Activated T-helper 9 cell treated with anti-CD3 and anti-CD28 coated beads, Interleukin-2, amount 50 U/mL, for 16 hours (primary cell): ENCODE measurements at regions not wholly inside any gene's neighbourhood (a gene's known extent, or its start where the extent isn't known, plus 50 kb on each side); places are given as distances from the start of the nearest gene placed in this dataset.
"Not testable (repeated sequence)": the region's sequence is repeated elsewhere in the genome, so short reads cannot be mapped to it uniquely, and the experiment has no call there.

Experiments used
- DNase-seq: peaks from one replicate; pipeline ENCODE4 v3.0.0-alpha.2; 2020; ENCODE audit warnings: low read depth

- no peak for DNase-seq
Measured at GRCh38 chr16:65426484-65426883, 304.6 kb upstream of the CDH11 start.

- DNase-seq = no peak
Measured at GRCh38 chr16:65422934-65423333, 301.1 kb upstream of the CDH11 start.

- no peak for DNase-seq
Measured at GRCh38 chr16:65421596-65421995, 299.7 kb upstream of the CDH11 start.

GRCh38 chr16:65418435-65418834 lies 296.6 kb upstream of the CDH11 start:
- DNase-seq = no peak

- no peak for DNase-seq
Measured at GRCh38 chr16:65415460-65415859, 293.6 kb upstream of the CDH11 start.

DNA sequence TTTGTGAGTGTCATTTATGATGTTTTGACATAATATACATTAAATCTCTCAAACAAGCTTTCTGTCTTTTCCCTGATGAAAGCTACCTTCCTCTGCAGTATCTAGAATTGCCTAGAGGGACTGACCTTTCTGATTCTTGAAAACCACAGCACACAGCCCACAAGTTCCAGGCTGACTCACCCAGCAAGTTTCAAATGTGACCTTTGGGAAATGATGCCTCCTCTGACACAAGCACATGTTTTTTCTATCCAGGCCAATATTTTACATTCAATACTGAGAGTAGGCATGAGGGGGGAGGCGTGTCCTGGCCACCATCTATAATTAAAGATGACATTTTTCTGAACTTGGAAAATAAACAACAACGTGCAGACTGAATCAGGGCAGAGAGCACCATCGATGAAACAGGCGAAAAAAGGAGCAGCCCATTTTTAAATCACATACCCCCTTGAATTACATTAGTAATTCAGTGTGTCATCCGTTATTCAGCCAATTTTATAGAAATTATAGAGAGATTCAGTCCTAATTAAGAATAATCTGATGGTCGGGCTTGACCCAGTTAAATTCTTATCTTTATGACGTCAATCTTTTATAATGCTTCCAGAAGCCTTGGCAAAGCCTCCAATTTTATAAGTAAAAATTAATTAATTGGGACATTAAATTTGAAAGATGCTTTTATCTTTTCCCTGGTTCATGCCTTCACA lies 292.6 kb upstream of the CDH11 start:
- no peak for DNase-seq

GRCh38 chr16:65413861-65414260 lies 292.0 kb upstream of the CDH11 start:
- no peak for DNase-seq

GRCh38 chr16:65410801-65411200 lies 288.9 kb upstream of the CDH11 start:
- DNase-seq = no peak

- DNase-seq = no peak
Measured at GRCh38 chr16:65409510-65409909, 287.6 kb upstream of the CDH11 start.

DNA sequence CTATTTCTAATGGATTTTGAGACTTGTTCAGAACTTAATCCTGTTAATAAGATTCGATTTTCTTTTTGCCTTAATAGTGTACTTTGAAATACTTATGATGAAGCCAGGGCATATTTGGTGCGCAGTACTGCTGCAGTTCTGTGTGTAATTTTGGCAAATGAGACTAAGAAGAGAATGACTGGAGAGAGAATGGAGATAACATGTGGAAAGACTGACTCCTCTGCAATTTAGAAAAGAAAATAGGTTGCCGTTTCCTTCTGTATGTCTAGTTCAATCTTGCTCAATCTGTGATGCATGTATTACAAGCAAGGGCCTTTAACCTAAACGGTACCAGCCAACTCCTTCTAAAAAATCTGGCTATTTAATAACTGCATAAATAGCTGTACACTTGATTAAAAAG lies 285.1 kb upstream of the CDH11 start:
- no peak for DNase-seq

DNA sequence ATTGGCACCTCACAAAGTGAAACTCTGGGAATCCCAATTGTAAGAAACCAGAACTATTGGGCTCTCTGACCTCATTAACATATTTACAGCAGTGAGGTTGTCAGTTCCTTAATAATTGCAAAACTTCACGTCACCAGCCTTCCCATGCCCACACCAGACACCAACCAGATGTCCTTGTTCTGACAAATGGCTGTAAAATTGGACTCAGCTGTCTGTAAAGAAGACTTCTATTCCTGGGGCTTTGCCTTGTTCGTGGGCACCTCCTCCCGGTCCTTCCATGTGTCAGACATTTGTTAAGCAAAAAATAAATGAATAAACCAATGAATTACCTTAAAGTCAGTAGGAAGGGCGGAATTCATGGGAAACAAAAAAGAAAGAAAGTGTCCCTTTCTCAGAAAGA lies 284.3 kb upstream of the CDH11 start:
- no peak for DNase-seq

GRCh38 chr16:65394281-65394680 lies 272.4 kb upstream of the CDH11 start:
- DNase-seq = no peak

DNA sequence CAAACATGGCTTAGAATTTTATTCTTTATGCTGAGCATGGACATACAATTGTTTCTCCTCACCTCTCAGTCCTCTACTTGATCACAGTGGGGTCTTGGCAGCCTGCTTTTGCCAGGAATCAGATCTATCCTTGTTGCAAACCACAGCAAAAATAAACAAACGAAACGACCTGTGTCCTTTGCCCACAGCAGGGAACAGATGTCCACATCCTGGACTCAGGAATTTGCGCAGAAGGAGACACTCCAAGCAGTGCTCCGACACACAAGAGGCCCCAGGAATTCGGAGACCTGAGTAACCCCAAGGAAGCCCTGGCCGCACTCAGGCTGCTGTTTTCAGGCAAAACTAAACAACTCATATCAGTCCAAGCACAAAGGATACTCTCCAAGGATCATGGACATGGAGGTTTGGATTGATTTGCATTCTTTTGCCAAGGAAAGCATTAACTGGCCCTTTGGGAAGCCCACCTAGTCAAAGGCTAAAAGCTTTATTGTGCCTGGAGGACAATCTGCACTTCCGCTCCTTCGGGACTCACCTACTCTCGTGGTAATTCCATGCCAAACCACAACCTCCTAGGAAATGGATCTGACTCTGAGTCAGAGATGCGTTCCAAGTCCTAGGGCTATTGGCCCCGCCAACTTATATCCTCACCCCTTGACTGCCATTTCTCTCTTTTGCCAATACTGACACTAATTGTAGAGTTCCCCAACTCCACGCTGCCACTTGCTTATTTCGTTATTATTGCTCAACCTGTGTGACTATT lies 271.1 kb upstream of the CDH11 start:
- no peak for DNase-seq

DNA sequence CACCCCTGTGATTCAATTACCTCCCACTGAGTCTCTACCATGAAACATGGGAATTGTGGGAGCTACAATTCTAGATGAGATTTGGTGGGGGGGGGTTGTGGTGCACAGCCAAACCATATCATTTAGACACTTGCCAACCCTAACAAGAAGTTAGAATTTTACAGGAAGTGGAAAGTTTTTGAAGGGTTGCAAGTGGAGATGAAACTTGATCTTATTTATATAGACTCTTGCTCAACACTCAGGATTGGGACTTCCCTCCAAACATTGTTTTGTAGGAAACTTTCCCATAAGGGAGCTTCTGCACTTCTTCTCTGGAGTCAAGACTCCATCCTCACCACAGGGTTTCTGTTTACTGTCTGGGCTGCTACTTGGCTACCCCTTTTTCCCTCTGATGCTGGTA lies 266.7 kb upstream of the CDH11 start:
- DNase-seq = no peak

DNA sequence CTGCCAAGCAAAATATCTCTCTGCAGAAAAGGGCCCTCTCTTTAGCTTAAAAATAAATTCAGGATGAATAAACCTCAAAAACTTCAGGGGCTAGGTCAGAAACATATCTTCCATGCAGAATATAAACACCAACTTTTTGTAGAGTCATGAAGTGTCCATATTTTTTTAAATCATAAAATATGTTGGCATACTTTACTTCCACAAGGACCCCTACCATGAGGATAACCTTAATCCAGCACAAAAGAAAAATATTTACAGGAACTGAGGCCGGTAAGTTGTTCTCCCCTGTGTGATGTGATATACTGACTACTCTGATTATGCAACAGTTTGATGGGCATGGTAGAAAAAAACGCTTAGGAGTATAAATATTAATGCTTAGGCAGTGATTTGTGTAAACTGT lies 264.8 kb upstream of the CDH11 start:
- no peak for DNase-seq

- DNase-seq = no peak
Measured at GRCh38 chr16:65384441-65384840, 262.6 kb upstream of the CDH11 start.

GRCh38 chr16:65377195-65377594 lies 255.3 kb upstream of the CDH11 start:
- no peak for DNase-seq

DNA sequence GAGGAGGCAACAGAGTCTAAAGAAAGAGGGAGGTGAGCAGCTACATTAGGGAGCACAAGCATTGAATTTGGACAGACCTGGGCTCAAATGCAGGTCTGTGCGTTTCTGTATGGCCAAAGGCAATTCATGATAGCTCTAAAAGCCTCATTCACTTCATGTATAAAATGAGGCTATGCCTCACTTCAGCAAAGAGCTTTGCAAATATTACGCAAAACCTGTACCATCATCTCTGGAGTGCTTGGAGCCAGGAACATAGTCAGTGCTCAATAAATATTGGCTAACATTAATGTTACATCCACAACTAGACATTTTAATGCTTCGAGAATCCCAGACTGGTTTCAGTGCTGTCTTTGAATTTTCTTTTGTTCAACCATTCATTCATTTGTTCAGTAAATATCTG lies 254.7 kb upstream of the CDH11 start:
- DNase-seq = no peak

- DNase-seq = no peak
Measured at GRCh38 chr16:65375651-65376050, 253.8 kb upstream of the CDH11 start.

DNA sequence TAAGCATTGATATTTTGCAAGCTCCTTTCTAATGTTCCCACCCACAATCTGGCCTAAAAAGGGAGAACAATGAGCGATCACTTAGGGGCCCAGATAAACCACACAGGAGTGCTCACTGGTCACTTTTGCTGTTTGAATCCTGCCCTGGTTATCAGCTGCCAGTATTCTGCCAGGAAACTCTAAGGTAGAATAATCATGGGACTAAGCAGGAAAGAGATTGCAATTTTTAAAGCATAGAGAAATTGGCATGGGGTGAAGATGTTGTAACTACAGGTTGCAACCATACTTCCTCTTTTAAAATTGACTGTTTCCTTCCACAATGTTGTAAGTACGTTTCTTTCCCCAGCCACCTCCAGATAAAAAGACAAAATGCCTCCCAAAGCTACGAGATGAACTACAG lies 251.2 kb upstream of the CDH11 start:
- no peak for DNase-seq

DNA sequence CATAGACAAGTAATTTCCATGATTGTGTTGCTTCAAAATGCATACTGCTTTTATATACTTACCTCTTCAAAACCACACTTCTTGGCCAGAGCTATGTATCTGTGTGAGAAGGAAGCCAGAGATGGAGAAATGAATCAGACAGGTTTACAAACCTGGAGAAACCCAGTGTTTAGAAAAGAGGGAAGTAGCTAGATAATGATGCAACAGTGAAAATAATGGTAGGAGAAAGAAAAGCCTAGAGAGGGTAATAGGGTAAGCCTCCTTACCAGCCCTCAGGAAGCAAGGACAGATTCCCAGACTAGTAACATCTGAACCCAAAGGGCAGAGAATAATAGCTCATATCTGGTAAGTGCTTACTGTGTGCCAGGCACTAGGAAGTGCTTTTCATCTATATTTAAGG lies 250.3 kb upstream of the CDH11 start:
- no peak for DNase-seq

GRCh38 chr16:65365732-65366715 lies 244.2 kb upstream of the CDH11 start:
- DNase-seq = no peak

DNA sequence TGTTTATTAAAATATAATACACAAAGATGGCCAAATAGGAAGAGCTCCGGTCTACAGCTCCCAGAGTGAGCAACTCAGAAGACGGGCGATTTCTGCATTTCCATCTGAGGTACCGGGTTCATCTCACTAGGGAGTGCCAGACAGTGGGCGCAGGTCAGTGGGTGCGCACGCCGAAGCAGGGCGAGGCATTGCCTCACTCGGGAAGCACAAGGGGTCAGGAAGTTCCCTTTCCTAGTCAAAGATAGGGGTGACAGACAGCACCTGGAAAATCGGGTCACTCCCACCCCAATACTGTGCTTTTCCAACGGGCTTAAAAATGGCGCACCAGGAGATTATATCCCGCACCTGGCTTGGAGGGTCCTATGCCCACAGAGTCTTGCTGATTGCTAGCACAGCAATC lies 234.9 kb upstream of the CDH11 start:
- not testable (repeated sequence) for DNase-seq
